ENCODE measurements at regions not wholly inside any gene's neighbourhood (a gene's known extent, or its start where the extent isn't known, plus 50 kb on each side); places are given as distances from the start of the nearest gene placed in this dataset.

GRCh38 chr13:21319869-21320641, 139.0 kb downstream of the ZDHHC20 start:
- peaks cover 5 to 8% of the 10 kb centered on the region in 2 donors for H3K36me3 Mint-ChIP-seq
- H3K27ac Mint-ChIP-seq, result no peak overlapping the region
- H3K27me3 Mint-ChIP-seq, result no peaks in the 10 kb centered on the region
- H3K4me3 Mint-ChIP-seq, result no peak overlapping the region
- no peak for ATAC-seq (replicated peaks)
- peaks cover 2 to 4% of the 10 kb centered on the region in 2 donors for H3K4me1 Mint-ChIP-seq
- H3K9me3 Mint-ChIP-seq, result no peaks in the 10 kb centered on the region
- no peak for DNase-seq

GRCh38 chr13:21320642-21321034, 138.5 kb downstream of the ZDHHC20 start:
- H3K4me3 Mint-ChIP-seq, result no peak overlapping the region
- H3K36me3 Mint-ChIP-seq, result peaks cover 5 to 11% of the 10 kb centered on the region in 2 donors
- no peaks in the 10 kb centered on the region for H3K9me3 Mint-ChIP-seq
- H3K4me1 Mint-ChIP-seq, result peaks cover 2 to 8% of the 10 kb centered on the region in 2 donors
- no peak overlapping the region for H3K27ac Mint-ChIP-seq
- ATAC-seq (replicated peaks) (no peak), DNase-seq (no peak)
- H3K27me3 Mint-ChIP-seq, result no peaks in the 10 kb centered on the region

- Mint-ChIP-seq H3K27ac (no peak overlapping the region), H3K4me1 (peaks cover 5 to 13% of the 10 kb centered on the region in 2 donors), H3K36me3 (peaks cover 8 to 13% of the 10 kb centered on the region in 2 donors), H3K4me3 (no peak overlapping the region), H3K9me3 (no peaks in the 10 kb centered on the region), H3K27me3 (no peaks in the 10 kb centered on the region)
- DNase-seq (no peak), ATAC-seq (replicated peaks) (no peak)
Measured at GRCh38 chr13:21321269-21321668, 137.8 kb downstream of the ZDHHC20 start.

- ATAC-seq (replicated peaks), result no peak
- Mint-ChIP-seq H3K9me3 (no peaks in the 10 kb centered on the region), H3K4me1 (peaks cover 5 to 13% of the 10 kb centered on the region in 2 donors), H3K27ac (no peak overlapping the region), H3K4me3 (no peak overlapping the region), H3K27me3 (no peaks in the 10 kb centered on the region), H3K36me3 (peaks cover 8 to 16% of the 10 kb centered on the region in 2 donors)
- DNase-seq, result no peak
Measured at GRCh38 chr13:21322327-21322965, 136.7 kb downstream of the ZDHHC20 start.
